ENCODE measurements at regions not wholly inside any gene's neighbourhood (a gene's known extent, or its start where the extent isn't known, plus 50 kb on each side); places are given as distances from the start of the nearest gene placed in this dataset.

DNA sequence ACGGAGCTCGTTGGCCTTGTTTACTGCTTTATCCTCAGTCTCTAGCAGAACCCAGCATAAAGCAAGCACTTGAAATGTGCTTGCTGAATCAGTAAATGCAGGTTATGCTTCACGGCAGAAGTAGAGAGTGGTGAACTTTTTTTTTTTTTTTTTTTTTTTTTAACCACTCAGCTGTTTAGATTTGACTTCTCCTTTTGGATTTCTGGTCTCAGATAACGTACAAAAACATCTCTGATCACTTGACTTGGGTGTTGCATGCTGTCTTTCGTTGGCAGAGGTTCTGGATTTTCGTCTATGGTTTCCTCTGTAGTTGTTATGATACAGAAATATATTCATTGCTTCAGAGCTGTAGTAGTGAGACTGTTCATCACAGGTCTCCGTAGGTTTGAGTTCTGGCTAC is 242.5 kb upstream of the HABP2 start:
- TF ChIP-seq CTCF (IDR thresholded peaks at IDR 0.05) (no peak), POLR2A (IDR thresholded peaks at IDR 0.05) (no peak)
- no peaks in the 10 kb centered on the region for H3K9me3 ChIP-seq (replicated peaks in 1 of 3)
- 69 to 73% (median 70%) methylated on average over 7 of the region's 7 CpGs for WGBS, 4 donors
- no peak overlapping the region for H3K27ac ChIP-seq
- no peak overlapping the region for H3K4me3 ChIP-seq
- intact Hi-C loops (cut with DNase I) = no loop called here
- no peaks in the 10 kb centered on the region for H3K27me3 ChIP-seq
- no peak for DNase-seq
- no peaks in the 10 kb centered on the region for H3K4me1 ChIP-seq (replicated peaks in 1 of 2)
- no peaks in the 10 kb centered on the region for H3K36me3 ChIP-seq (replicated peaks in 1 of 2)

DNA sequence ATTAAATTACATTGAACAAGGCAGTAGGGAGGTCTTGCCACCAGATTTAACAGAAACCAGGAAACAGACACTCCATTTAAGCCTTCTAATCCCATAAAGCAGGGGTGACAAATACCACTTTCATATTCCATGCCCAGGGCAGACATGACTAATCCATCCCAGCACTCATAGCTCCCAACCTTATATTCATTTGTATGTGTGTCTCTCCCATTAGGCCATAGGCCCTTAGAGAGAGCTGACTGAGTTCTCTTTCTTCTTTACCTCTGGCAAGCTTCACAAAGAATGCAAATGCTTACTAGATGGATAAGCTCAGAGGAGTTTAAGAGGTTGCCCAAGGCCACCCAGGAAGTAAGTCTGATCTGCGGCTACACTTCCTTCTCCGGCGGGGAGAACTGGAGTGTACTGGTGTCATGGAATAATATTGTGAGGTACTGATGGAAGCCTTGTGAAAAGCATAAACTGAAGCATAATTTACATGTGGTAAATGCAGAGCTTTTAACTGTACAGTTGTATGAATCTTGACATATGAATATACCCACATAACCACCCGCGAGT is 239.7 kb upstream of the HABP2 start:
- Histone ChIP-seq H3K4me3 (no peak overlapping the region), H3K4me1 (replicated peaks in 1 of 2) (no peaks in the 10 kb centered on the region), H3K36me3 (replicated peaks in 1 of 2) (no peaks in the 10 kb centered on the region), H3K27ac (no peak overlapping the region), H3K9me3 (replicated peaks in 1 of 3) (no peaks in the 10 kb centered on the region), H3K27me3 (no peaks in the 10 kb centered on the region)
- TF ChIP-seq POLR2A (IDR thresholded peaks at IDR 0.05) = no peak
- 85 to 96% (median 91%) methylated on average over 5 of the region's 5 CpGs for WGBS, 4 donors
- intact Hi-C loops (cut with DNase I) = no loop called here
- DNase-seq = peak in 1 of 7 donors; percentile 18

GRCh38 chr10:113313722-113314121 is 239.1 kb upstream of the HABP2 start:
- no peak for DNase-seq
- no peaks in the 10 kb centered on the region for H3K36me3 ChIP-seq (replicated peaks in 1 of 2)
- TF ChIP-seq CTCF (IDR thresholded peaks at IDR 0.05) (no peak), POLR2A (IDR thresholded peaks at IDR 0.05) (no peak)
- WGBS, 4 donors = 76 to 88% (median 82%) methylated on average over 4 of the region's 4 CpGs
- no peaks in the 10 kb centered on the region for H3K27me3 ChIP-seq
- no peak overlapping the region for H3K4me3 ChIP-seq
- H3K27ac ChIP-seq = no peak overlapping the region
- H3K4me1 ChIP-seq (replicated peaks in 1 of 2) = no peaks in the 10 kb centered on the region
- intact Hi-C loops (cut with DNase I) = no loop called here
- H3K9me3 ChIP-seq (replicated peaks in 1 of 3) = no peaks in the 10 kb centered on the region

- WGBS, 4 donors = 91 to 97% (median 93%) methylated on average over 4 of the region's 4 CpGs
Observed at GRCh38 chr10:113316506-113316905, 236.3 kb upstream of the HABP2 start.

More at GRCh38 chr10:113316506-113316905, 236.3 kb upstream of the HABP2 start:
- no peak for DNase-seq
- H3K27ac ChIP-seq = no peak overlapping the region
- no peaks in the 10 kb centered on the region for H3K4me1 ChIP-seq (replicated peaks in 1 of 2)
- H3K4me3 ChIP-seq = no peak overlapping the region
- no peaks in the 10 kb centered on the region for H3K27me3 ChIP-seq
- H3K9me3 ChIP-seq (replicated peaks in 1 of 3) = no peaks in the 10 kb centered on the region
- TF ChIP-seq CTCF (IDR thresholded peaks at IDR 0.05) = no peak
- TF ChIP-seq POLR2A (IDR thresholded peaks at IDR 0.05) = no peak
- intact Hi-C loops (cut with DNase I) = no loop called here
- H3K36me3 ChIP-seq (replicated peaks in 1 of 2) = no peaks in the 10 kb centered on the region
